ENCODE measurements at regions not wholly inside any gene's neighbourhood (a gene's known extent, or its start where the extent isn't known, plus 50 kb on each side); places are given as distances from the start of the nearest gene placed in this dataset.
"Not testable (repeated sequence)": the region's sequence is repeated elsewhere in the genome, so short reads cannot be mapped to it uniquely, and the experiment has no call there.

DNA sequence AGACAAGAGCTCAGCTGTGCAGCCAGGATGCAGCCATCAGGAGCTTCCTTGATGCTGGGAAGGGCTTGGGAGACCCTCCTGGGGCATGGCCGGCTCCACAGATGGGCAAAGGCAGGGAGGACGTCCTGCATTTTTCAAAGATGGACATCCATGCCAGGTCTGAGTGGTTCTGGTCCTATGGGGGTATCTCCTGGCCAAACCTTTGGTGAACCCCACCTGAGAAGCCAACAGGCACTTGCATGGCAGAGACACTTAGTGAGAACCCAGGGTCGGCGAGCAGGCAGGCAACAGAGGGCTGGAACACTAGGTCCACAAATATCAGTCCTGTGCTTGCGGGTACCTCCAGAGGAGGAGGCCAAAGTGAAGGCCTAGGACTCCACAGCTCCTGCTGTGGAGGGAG, 70.0 kb downstream of the KCTD15 start:
- no peak for DNase-seq

DNA sequence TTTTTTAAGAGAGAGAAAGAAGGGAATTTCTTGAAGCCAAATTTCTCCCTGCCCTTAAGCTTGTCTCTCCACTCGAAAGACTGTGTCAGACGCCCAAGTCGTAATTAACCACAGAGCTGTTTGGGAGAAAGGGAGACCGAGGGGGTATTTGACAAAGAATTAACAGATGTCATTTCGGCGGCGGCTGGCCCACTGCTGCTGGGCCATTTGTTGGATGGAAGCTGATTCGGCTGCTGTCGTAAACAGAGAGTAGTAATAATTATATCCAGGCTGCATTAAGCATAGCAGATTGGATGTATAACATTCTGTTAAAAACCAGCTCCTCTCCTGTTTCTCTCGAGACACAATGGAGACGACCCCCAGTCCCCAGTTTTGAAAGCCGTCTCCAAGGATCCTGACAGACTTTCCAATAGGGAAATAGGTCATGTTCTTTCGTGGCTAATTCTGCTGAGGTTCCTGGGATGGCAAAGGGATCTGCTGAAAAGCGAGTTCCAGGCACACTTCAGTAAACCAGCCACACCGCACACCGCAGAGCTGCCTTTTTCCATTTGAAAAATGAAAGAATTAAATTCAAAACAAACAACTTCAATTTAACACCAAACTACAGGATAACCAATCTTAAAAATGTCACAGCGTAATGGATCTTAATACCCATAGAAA, 71.5 kb downstream of the KCTD15 start:
- peak; percentile 83 for DNase-seq

DNA sequence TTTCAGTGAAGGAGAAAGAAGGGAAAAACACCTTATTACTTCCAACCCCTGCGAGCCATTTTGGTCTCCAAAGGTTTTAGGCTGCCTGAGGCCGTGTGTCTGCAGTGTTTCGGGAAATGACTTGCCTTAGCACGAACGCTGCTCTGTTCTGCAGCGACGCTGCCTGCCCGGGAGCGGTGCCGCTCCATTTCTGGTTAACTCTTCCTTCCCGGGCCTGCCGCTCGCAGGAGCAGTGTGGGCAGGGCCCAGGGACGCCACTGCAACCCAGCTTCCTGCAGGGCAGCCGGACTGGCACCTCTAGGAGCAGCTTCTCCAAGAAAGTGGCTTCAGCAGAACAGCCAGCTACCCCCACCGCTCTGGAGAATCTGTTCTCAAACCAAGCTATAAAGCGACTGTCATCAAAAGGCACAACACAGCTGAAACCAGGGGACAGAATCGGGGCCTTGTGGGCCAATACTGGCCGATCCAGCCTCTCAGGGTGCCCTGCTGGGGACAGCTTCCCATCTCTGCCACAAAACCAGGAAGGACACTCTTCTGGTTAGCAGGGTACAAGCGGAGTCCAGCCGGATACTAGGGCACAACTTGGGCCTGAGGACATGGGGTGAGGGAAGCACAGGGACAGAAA, 72.2 kb downstream of the KCTD15 start:
- DNase-seq: peak; percentile 78

DNA sequence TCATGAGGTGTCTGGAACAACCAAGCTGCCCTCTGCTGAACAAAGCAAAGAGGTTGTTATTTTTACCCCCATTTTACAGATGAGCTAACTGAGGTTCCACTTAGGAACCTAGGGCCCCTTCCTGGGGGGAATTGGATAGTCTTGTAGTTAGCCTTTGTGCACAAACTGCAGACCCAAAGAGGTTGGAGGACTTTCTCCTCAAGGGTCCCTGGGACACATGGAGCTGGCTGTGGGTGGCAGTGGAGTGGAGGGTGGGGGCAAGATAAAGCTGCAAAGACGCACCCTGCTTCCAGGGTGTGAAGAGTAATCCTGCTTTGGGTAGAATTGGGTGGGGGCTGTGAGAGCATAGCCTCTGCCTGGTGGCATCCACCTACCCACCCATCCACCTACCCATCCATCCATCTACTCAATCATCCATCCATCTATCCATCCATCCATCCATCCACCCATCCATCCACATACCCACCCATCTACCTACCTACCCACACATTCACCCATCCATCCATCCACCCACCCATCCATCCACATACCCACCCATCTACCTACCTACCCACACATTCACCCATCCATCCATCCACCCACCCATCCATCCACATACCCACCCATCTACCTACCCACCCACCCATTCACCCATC, 73.7 kb downstream of the KCTD15 start:
- not testable (repeated sequence) for DNase-seq

DNA sequence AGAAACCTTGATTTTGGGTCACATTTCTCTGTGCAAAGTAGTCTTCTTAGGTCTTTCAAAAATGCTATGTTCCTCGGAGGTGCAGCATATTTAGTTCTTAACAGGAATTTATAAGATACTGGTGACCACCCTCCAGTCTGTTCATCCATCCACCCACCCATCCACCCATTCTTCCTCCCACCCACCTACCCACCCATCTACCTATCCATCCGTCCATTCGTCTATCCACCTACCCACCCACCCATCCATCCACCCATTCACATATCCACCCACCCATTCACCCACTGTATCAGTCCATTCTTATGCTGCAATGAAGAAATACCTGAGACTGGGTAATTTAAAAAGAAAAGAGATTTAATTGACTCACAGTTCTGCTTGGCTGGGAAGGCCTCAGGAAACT, 74.9 kb downstream of the KCTD15 start:
- DNase-seq: no peak

DNA sequence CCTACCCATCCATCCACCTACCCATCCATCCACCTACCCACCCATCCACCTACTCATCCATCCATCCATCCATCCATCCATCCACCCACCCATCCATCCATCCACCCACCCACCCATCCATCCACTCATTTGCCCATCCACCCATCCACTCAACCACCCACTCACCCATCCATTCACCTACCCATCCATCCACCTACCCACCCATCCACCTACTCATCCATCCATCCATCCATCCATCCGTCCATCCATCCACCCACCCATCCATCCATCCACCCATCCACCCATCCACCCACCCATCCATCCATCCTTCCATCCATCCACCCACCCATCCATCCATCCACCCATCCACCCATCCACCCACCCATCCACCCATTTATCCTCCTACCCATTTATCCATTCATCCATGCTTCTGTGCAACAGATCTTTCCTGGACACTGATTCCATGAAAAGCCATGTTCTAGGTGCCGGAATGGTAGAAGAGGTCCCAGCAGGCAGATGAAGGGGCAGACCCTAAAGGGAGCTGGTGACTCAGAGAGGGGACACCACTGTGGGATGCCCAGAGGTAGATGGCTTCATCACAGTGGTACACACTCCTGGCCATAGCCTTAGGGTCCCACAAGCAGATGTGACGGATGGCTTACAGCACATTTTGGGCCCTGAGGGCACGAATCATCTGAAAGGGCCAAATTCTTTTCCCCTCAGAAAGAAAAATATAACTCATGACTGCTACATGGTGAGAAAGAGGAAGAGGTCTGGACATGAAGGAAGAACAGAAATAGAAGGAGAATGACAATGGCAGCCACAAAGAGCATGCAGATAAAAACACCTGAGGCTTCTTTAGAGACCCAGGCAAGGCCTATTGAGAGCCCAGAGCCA, 76.0 kb downstream of the KCTD15 start:
- no peak for DNase-seq

DNA sequence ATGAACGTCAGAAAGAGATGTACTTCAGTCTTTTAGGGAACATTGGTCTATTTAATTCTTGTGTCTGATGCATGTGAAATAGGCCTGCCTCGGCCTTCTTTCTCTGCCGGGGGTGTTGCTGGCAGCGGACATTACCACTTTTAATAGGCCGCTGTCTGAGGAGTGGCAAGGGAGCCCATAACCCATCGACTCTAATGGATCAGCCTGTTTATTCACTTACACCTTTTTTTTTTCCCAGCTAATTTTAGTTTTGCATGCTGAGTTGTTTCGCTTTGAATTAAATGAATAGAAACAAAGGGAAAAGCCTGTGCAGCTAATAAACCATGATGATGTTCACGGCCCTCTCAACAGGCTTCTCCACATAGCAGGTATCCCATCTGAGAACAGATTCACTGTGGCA, 78.4 kb downstream of the KCTD15 start:
- no peak for DNase-seq

DNA sequence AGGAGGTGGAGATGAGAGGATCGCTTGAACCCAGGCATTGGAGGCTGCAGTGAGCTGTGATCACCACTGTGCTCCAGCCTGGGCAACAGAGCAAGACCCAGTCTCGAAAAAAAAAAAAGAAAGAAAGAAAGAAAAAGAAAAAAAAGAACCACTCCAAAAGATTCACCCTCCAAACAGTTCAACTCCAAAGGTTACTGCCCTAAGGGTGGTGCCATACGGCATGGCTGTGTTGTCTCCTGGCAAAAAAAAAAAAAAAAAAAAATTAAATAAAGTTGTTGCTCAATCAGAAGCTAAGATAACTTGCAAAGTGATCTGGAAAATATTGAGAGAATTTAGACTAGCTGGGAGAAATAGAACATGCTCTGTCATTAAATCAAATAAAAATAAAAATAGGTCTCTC, 79.5 kb downstream of the KCTD15 start:
- DNase-seq: no peak

DNA sequence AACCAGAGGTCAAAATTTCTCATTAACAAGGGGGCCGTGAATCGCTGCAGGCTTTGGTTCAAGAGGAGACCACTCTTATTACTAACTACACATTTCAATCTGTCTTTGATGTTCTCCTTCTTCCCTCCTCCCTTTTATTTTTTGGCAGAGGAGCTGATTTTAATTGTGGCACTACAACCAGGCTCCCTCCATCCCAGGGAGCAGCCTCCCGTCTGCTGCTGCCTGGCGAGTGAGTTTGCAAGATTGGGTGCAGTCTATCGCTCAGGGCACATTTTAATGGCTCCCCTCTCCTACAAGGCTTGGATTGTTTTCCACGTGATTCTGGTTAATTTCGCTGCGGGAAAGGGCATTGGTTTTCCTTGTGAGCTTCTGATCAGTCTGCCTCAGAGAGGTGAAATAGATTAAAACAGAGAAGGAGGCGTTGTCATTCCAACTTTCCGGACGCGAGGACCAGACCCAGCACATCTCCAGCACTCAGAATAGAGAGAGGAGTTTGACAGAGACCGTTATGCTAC, 81.4 kb downstream of the KCTD15 start:
- DNase-seq: peak; percentile 57

DNA sequence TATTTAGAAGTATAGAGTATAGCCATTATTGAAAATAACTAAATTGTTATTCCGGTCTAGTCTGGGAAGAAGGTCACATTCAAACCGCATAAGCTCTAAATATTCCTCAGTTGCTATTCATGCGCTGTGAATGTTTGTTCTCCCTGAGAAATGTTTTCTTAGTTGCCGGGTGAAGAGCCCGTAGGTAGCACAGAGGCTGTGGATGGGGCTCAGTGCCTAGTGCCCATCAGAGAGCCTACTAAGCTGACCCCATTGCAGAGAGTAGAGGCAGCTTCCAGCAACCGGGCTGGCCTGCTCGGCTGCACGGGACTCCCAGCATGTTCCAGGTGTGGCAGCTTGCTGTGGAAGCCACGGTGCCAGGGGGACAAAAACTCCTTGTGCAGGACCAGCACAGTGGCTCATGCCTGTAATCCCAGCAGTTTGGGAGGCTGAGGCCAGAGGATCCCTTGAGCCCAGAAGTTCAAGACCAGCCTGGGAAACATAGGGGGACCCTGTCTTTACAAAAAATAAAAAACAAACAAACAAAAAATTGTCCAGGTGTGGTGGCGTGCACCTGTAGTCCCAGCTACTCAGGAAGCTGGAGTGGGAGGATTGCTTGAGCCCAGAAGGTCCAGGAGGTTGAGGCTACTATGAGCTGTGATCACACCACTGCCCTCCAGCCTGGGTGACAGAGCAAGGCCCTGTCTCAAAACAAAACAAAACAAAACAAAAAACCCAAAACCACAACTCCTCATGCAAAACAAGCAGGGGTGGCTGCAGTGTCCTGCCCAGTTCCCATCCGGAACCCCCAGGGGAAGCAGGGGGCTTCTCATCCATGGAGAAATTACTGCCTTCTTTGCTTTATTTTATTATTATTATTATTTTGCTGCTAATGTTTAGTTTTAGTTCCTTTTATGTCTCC, 82.5 kb downstream of the KCTD15 start:
- DNase-seq: no peak

DNA sequence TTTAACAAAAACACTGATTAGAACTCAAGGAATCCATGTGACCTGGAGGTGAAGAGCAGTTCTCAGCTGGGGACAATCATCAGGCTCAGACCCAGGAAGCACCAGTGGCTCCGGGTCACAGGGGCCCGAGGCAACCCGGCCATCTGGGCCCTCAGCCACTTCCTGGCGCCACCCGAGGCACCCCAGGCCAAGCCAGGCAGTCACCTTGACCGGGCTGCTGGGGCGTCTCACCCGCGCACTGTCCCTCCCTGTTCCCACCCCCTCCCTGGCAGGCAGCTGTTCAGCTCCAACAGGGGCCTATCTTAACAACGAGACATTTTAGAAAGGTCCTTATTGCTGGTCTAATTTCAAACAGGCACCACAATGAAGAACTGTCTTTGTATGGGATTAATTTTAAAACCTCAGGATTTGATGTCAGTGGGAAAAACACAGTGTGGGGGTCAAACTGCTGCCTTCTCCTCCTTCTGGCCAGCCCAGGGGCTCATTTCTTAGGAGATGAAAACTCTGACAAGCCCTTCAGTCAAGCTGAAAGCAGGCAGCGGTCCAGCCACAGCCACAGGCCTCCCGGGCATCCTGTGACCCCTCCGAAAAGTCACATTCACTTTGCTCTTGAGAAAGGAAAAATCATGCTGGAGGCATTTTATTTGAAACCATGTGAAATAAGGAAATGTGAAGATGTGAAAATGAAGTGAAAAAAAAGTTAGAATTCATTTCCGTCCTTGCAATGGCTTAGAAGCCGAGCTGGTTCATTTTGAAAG, 83.3 kb downstream of the KCTD15 start:
- DNase-seq: peak; percentile 38

DNA sequence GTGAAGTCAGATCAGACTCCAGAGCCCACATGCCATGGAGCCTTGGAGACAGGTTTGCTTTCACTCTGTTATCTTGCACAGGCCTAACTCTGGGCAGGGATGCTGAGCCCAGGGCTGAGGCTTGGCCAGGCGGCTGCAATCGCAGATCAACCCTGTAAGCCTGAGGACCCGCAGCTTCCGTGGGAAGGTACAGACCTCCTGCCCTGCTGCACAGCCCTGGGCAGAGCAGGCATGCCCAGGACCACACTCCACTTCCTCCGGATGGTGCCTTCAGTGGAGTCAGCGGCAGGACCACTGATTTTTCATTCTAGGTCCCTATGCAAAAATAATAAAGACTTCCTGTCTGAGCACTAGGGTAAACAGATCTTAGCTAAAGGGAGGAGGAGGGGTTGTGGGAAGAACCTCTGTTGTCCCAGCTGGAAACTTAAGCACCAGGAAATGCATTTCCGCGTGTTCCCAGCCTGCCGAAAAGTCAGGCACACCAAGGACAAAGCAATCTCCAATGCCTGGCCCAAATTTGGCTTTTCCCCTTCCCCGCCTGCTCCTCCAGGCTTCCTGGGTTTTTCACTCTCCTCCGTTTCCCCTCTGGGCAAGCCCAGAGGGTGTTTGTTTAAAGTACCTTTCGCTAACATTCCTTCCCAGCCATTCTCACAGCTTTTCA, 87.3 kb downstream of the KCTD15 start:
- peak; percentile 61 for DNase-seq

DNA sequence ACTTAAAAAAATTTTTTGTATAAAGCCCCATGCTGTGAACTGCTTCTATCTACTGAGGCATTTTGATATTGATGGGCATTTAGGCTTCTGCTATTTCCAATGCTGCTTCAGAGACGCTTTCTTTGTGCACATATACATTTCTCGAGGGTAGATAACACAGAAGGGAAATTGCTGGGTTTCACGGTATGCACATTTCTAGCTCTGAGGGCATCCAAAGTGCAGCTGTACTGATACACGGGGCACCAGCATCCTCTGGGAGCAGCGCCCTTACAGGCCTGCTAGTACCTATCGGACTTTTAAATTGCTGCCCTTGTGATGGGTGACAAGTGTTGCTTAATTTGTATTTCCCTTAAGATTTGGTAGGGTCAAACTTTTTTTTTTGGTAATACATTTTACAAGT, 88.6 kb downstream of the KCTD15 start:
- DNase-seq: no peak

DNA sequence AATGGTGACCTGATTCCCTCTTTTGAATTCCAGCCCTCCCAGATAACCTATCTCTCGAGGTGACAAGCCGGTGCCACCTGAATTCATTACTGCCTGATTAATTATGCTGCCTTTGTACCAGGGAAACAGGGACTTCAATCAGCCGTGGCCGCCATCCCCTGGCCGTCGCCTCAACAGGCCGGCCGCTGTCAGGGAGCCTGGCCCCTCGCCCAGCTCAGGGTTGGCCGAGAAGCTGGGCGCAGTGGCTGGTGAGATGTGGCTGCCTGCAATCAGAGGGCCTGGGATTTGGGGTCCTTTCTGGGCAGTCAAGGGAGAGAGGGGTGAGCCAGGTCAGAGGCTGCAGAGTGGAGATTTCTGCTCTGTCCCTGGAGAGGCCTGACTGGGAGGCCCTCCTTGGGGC, 91.2 kb downstream of the KCTD15 start:
- DNase-seq: no peak

DNA sequence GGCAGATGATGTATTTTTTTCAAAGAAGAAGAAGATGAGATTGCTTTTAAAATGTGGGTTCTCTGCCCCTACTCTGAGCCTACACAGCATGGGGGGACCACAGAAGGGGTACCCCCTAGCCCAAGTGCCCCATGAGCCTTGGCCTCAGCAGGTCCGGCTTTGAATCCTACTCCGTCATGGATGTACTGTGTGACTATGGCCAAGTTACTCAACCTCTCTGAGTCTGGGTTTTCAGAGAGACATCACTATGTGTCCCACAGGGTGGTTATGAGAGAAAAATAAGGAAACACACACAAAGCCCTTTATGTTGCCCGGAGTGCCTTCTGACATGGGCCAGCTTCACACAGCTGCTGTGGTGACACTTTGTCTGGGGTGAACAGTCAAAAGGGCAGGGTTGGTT, 92.0 kb downstream of the KCTD15 start:
- no peak for DNase-seq

DNA sequence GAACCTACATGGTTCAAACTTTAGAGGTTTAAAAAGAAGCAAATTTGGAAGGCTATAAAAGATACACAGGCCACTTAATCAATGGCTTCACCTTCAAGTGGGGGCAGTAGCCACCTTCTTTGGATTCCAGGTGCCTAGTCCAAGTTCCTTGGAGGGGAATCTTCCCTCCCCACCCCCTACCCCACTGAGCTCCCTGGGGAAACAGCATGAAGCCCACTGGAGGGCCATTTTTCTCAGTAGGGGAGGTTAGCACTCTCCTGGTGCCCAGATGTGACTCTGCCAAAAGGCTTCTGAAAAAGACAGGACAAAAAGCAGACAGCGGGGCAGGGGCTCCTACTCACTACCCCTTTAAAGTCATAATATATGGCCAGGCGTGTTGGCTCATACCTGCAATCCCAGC, 93.9 kb downstream of the KCTD15 start:
- no peak for DNase-seq

DNA sequence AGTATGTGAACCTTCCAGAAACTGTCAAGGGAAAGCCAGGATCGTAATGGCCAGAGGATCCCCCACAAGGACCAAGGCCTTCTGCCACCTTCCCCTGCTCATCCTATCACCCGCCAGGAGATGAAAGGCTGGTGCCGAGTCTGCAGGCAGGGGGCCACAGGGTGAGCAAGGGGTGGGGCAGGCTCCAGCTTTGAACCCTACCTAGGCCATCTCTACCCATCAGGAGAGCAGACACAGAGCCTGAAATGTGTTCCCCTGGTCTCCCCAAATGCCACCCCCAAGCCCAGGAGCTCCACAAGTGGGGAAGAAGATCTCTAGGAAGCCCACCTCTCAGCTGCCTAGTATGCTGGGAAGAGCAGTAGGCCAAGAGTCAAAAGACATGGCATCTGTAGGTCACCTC, 95.1 kb downstream of the KCTD15 start:
- no peak for DNase-seq

DNA sequence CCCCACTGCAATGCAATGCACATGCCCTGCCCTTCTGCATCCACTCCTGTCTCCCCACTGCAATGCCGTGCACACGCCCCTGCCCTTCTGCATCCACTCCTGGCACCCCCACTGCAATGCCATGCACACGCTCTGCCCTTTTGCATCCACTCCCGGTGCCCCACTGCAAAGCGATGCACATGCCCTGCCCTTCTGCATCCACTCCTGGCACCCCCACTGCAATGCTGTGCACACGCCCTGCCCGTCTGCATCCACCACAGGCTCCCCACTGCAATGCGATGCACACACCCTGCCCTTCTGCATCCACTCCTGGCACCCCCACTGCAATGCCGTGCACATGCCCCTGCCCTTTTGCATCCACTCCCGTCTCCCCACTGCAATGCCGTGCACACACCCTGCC, 98.1 kb downstream of the KCTD15 start:
- DNase-seq: no peak

DNA sequence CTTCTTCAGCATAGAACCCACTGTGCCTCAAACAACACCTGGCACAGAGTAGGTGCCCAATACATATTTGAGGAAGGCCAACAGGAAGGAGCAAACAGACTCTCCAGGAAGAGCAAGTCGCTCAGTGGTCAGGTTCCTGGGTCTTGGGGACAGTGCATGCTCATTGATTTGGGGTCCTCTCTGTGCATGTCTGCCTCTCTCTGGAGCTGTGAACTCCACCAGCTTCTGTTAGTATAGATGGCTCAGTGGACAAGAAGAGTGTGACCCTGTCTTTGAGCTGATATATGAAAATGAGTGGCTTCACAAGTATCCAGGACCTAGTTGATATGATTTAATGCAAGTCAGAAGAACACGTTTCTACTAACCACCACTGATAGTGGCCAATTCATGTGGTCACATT, 98.7 kb downstream of the KCTD15 start:
- no peak for DNase-seq

DNA sequence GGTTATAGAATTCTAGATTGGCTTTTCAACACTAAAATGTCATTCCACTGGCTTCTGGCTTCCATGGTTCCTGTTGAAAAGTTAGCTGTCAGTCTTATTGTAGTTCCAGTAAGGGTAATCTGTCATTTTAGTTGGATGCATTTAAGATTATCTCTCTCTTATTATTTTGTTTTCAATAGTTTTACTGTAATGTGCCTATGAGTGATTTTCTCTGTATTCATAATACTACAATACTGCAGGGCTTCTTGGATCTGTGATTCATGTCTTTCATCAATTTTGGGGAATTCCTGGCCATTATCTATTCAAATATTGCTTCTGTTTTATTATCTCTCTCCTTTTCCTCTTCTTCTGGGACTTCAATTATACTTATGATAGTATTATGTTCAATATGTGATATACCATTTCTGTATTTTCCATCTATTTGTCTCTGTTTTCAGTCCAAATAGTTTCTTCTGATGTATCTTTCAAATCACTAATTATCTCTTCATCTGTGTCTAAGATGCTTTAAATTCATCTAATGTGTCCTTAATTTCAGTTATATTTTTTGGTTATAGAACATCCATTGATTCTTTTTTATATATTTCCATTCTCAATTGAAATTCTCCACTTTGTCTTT, 101.5 kb downstream of the KCTD15 start:
- DNase-seq: no peak

Data from eye (tissue), 1 donor.